Osteocyte (in vitro differentiated cells): ENCODE measurements at regions not wholly inside any gene's neighbourhood (a gene's known extent, or its start where the extent isn't known, plus 50 kb on each side); places are given as distances from the start of the nearest gene placed in this dataset.
"Not testable (repeated sequence)": the region's sequence is repeated elsewhere in the genome, so short reads cannot be mapped to it uniquely, and the experiment has no call there.

Experiments used
- DNase-seq: peaks from one replicate; pipeline ENCODE4 v3.0.0; 2021; ENCODE audit warnings: mixed read lengths; ENCODE audit not compliant: unreplicated experiment; ENCODE audit errors: extremely low spot score
- H3K27ac Mint-ChIP-seq: one replicate; pipeline ENCODE4 v1.8.0; 2021; ENCODE audit warnings: mild to moderate bottlenecking, mixed read lengths; ENCODE audit not compliant: unreplicated experiment
- H3K27me3 Mint-ChIP-seq: one replicate; pipeline ENCODE4 v1.8.0; 2021; ENCODE audit warnings: mixed read lengths; ENCODE audit not compliant: unreplicated experiment
- H3K36me3 Mint-ChIP-seq: one replicate; pipeline ENCODE4 v1.8.0; 2021; ENCODE audit warnings: mixed read lengths; ENCODE audit not compliant: unreplicated experiment
- H3K4me1 Mint-ChIP-seq: one replicate; pipeline ENCODE4 v1.8.0; 2021; ENCODE audit warnings: mixed read lengths; ENCODE audit not compliant: unreplicated experiment
- H3K4me3 Mint-ChIP-seq: one replicate; pipeline ENCODE4 v1.8.0; 2021; ENCODE audit warnings: mild to moderate bottlenecking, moderate library complexity, mixed read lengths; ENCODE audit not compliant: unreplicated experiment
- H3K9me3 Mint-ChIP-seq: one replicate; pipeline ENCODE4 v1.8.0; 2021; ENCODE audit warnings: mixed read lengths; ENCODE audit not compliant: unreplicated experiment
- TF ChIP-seq, protein P1 (sequence below): fragments of 200-600 bp; sonication (generic); IDR thresholded peaks from 2 replicates; pipeline ENCODE4 v1.5.0; 2021; ENCODE audit warnings: antibody characterized with exemption, mild to moderate bottlenecking, moderate library complexity

- no peaks in the 10 kb centered on the region for H3K9me3 Mint-ChIP-seq
- H3K4me1 Mint-ChIP-seq, result peaks cover 12% of the 10 kb centered on the region
- TF ChIP-seq, protein P1, sequence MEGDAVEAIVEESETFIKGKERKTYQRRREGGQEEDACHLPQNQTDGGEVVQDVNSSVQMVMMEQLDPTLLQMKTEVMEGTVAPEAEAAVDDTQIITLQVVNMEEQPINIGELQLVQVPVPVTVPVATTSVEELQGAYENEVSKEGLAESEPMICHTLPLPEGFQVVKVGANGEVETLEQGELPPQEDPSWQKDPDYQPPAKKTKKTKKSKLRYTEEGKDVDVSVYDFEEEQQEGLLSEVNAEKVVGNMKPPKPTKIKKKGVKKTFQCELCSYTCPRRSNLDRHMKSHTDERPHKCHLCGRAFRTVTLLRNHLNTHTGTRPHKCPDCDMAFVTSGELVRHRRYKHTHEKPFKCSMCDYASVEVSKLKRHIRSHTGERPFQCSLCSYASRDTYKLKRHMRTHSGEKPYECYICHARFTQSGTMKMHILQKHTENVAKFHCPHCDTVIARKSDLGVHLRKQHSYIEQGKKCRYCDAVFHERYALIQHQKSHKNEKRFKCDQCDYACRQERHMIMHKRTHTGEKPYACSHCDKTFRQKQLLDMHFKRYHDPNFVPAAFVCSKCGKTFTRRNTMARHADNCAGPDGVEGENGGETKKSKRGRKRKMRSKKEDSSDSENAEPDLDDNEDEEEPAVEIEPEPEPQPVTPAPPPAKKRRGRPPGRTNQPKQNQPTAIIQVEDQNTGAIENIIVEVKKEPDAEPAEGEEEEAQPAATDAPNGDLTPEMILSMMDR, result no peak
- H3K27ac Mint-ChIP-seq, result no peak overlapping the region
- H3K27me3 Mint-ChIP-seq, result peaks cover 4% of the 10 kb centered on the region
- no peak for DNase-seq
- H3K4me3 Mint-ChIP-seq, result no peak overlapping the region
- no peaks in the 10 kb centered on the region for H3K36me3 Mint-ChIP-seq
Observed at GRCh38 chr7:115802415-115802814, 228.1 kb downstream of the TFEC start.

GRCh38 chr7:115799430-115799829 is 231.1 kb downstream of the TFEC start:
- no peak overlapping the region for H3K27ac Mint-ChIP-seq
- no peaks in the 10 kb centered on the region for H3K9me3 Mint-ChIP-seq
- H3K27me3 Mint-ChIP-seq, result peaks cover 4% of the 10 kb centered on the region

GRCh38 chr7:115793958-115794702 is 236.4 kb downstream of the TFEC start:
- DNase-seq, result no peak
- no peaks in the 10 kb centered on the region for H3K9me3 Mint-ChIP-seq
- H3K4me3 Mint-ChIP-seq, result no peak overlapping the region
- H3K4me1 Mint-ChIP-seq, result no peaks in the 10 kb centered on the region
- peaks cover 2% of the 10 kb centered on the region for H3K36me3 Mint-ChIP-seq
- no peak overlapping the region for H3K27ac Mint-ChIP-seq
- TF ChIP-seq, protein P1, result no peak
- peaks cover 7% of the 10 kb centered on the region for H3K27me3 Mint-ChIP-seq

More at GRCh38 chr7:115799430-115799829, 231.1 kb downstream of the TFEC start:
- no peaks in the 10 kb centered on the region for H3K4me1 Mint-ChIP-seq
- H3K36me3 Mint-ChIP-seq, result peaks cover 2% of the 10 kb centered on the region
- TF ChIP-seq, protein P1, result no peak
- no peak overlapping the region for H3K4me3 Mint-ChIP-seq
- no peak for DNase-seq

GRCh38 chr7:115789901-115790300 is 240.7 kb downstream of the TFEC start:
- TF ChIP-seq, protein P1, result no peak

DNA sequence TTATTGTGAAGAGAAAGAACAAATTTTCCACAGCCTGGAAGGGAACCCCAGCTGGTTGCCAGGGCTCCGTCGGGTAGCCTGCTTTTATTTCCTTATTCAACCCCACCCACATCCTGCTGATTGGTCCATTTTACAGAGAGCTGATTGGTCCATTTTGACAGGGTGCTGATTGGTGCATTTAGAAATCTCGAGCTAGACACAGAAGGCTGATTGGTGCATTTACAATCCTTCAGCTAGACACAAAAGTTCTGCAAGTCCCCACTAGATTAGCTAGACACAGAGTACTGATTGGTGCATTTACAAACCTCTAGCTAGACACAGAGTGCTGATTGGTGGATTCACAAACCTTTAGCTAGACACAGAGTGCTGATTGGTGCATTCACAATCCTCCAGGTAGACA is 241.1 kb downstream of the TFEC start:
- not testable (repeated sequence) for H3K4me1 Mint-ChIP-seq, H3K27ac Mint-ChIP-seq, DNase-seq, H3K27me3 Mint-ChIP-seq, H3K4me3 Mint-ChIP-seq, H3K36me3 Mint-ChIP-seq, H3K9me3 Mint-ChIP-seq

More at GRCh38 chr7:115789901-115790300, 240.7 kb downstream of the TFEC start:
- peaks cover 8% of the 10 kb centered on the region for H3K4me1 Mint-ChIP-seq
- H3K4me3 Mint-ChIP-seq, result no peak overlapping the region
- no peak overlapping the region for H3K27ac Mint-ChIP-seq
- H3K9me3 Mint-ChIP-seq, result peaks cover 6% of the 10 kb centered on the region
- DNase-seq, result no peak
- H3K36me3 Mint-ChIP-seq, result no peaks in the 10 kb centered on the region
- H3K27me3 Mint-ChIP-seq, result peaks cover 4% of the 10 kb centered on the region
